ENCODE measurements at regions not wholly inside any gene's neighbourhood (a gene's known extent, or its start where the extent isn't known, plus 50 kb on each side); places are given as distances from the start of the nearest gene placed in this dataset.

DNA sequence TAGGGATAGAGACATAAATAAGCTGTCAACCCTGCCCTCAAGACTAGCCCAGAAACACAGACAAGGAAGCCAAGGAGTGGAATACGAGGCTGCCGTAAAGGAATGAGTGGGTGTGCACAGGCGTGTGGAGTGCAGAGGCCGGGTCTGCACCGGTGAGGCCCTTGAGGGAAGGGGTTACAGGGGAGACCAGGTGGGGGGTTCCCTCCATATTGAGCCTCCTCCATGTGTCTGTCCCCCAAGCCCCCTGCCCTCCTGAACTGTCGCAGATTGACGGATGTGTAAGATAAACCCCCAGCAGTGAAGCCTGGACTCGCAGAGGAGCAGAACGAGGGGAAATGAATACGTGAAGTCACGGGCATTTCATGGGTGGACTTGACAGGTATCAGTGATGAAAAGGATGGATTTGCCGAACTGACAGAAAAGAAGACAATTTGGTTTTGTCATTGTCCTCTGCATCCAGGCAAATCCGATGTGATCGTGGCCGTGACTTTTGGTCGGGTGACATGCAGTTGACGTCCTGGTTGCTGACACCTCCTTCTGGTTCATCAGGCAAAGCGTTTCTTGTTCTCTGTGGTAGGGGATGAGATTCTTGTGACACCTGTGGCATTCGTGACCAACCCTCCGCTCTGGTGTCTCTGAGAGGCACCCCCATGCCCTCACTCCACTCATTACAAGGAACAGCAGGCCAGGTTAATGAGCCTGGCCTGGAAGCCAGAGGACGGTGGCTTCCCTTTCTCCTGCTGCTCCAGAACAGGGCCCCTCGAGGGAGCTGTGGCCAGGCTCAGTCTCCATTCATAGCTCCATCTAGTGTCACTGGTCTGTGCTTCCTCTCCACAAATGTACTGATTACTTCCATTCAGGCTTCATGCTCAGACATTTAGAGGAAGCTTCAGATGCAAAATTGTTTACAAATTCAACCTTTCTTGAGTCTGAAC, 223.1 kb upstream of the B3GAT1 start:
- no peak for DNase-seq (ENCODE audit: unreplicated experiment)
- ChIA-PET CTCF (interaction anchor here (0.6 to 0.8 kb wide), 2 partner anchors 307 to 346 kb away, joined by 3 read pairs; no protein-coding TSS in a partner anchor), POLR2A (no interaction called here)
- Mint-ChIP-seq H3K27me3 (ENCODE audit: insufficient read depth, unreplicated experiment) (peaks cover 11% of the 10 kb centered on the region), H3K4me3 (ENCODE audit: unreplicated experiment) (no peak overlapping the region), H3K27ac (ENCODE audit: low read depth, unreplicated experiment) (no peak overlapping the region), H3K4me1 (ENCODE audit: insufficient read depth, unreplicated experiment) (no peaks in the 10 kb centered on the region), H3K36me3 (ENCODE audit: insufficient read depth, unreplicated experiment) (no peaks in the 10 kb centered on the region), H3K9me3 (ENCODE audit: unreplicated experiment) (peaks cover 32% of the 10 kb centered on the region)
- TF ChIP-seq, protein P1, sequence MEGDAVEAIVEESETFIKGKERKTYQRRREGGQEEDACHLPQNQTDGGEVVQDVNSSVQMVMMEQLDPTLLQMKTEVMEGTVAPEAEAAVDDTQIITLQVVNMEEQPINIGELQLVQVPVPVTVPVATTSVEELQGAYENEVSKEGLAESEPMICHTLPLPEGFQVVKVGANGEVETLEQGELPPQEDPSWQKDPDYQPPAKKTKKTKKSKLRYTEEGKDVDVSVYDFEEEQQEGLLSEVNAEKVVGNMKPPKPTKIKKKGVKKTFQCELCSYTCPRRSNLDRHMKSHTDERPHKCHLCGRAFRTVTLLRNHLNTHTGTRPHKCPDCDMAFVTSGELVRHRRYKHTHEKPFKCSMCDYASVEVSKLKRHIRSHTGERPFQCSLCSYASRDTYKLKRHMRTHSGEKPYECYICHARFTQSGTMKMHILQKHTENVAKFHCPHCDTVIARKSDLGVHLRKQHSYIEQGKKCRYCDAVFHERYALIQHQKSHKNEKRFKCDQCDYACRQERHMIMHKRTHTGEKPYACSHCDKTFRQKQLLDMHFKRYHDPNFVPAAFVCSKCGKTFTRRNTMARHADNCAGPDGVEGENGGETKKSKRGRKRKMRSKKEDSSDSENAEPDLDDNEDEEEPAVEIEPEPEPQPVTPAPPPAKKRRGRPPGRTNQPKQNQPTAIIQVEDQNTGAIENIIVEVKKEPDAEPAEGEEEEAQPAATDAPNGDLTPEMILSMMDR (IDR thresholded peaks at IDR 0.05; ENCODE audit: unreplicated experiment) = no peak
- BruUV-seq (replicated peaks) = no TSS peak
- intact Hi-C loops (cut with micrococcal nuclease) = no loop called here

DNA sequence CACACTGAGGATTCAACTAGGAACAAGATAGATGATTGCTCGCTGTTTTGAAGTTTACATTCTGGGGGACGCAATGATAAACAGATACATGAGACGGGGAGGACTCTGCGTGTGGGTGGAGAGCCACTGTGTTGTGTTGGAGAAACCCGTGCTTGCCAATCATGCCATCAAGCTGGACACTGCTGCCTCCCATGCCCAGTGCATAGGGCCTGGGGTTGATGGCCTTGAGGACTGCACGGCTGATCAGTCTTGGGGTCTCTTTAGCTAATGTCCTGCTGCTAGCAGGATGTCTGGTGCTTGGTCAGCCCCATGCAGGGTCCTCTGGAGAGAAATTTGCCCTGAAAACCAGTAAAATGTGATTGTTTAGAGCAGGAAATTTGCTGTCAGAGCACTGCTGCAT, 221.2 kb upstream of the B3GAT1 start:
- ChIA-PET POLR2A (no interaction called here), CTCF (no interaction called here)
- no peak overlapping the region for H3K27ac Mint-ChIP-seq (ENCODE audit: low read depth, unreplicated experiment)
- H3K36me3 Mint-ChIP-seq (ENCODE audit: insufficient read depth, unreplicated experiment) = no peaks in the 10 kb centered on the region
- peaks cover 11% of the 10 kb centered on the region for H3K27me3 Mint-ChIP-seq (ENCODE audit: insufficient read depth, unreplicated experiment)
- no TSS peak for BruUV-seq (replicated peaks)
- H3K9me3 Mint-ChIP-seq (ENCODE audit: unreplicated experiment) = peaks cover 20% of the 10 kb centered on the region
- no peak overlapping the region for H3K4me3 Mint-ChIP-seq (ENCODE audit: unreplicated experiment)
- DNase-seq (ENCODE audit: unreplicated experiment) = no peak
- intact Hi-C loops (cut with micrococcal nuclease) = no loop called here
- H3K4me1 Mint-ChIP-seq (ENCODE audit: insufficient read depth, unreplicated experiment) = no peaks in the 10 kb centered on the region
- TF ChIP-seq, protein P1 (IDR thresholded peaks at IDR 0.05; ENCODE audit: unreplicated experiment) = no peak

DNA sequence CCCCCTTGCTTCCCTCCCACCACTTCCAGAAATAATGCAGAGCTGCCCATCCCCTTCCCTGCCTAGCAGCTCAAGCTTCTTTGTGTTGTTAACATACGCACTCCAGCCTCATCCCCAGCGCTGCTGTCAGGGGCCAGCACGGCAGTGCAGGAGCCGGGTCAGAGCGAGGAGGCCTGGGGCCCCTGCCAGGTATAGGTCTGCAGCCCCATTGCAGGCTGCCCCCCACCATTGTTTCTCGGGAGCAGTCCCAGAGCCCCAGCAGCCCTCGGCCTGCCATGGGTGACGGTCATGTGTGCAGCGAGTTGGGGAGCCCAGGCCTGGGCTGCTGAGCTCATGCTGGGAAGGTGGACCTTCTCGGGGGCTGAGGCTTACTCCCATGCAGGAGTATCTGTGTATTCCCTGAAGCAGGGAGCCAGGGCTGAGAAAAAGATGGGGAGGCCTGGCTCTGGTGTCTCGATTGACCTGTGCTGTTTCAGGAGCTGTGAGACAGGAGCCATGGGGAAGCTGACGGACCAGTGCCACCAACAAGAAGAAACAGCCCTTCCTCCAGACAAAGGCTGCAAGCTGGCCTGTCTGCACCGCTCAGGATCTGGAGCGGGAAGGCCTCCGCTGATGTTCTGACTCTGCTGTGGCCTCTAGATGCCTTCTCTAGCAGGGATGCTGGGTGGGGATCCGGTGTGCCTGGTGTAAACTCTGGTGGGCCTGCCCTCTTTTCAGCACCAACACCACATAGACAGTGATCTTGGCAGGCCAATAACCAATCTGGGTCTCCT, 220.5 kb upstream of the B3GAT1 start:
- Mint-ChIP-seq H3K9me3 (ENCODE audit: unreplicated experiment) (peaks cover 16% of the 10 kb centered on the region), H3K4me3 (ENCODE audit: unreplicated experiment) (no peak overlapping the region), H3K27ac (ENCODE audit: low read depth, unreplicated experiment) (no peak overlapping the region), H3K4me1 (ENCODE audit: insufficient read depth, unreplicated experiment) (no peaks in the 10 kb centered on the region), H3K36me3 (ENCODE audit: insufficient read depth, unreplicated experiment) (no peaks in the 10 kb centered on the region), H3K27me3 (ENCODE audit: insufficient read depth, unreplicated experiment) (peaks cover 11% of the 10 kb centered on the region)
- TF ChIP-seq, protein P1 (IDR thresholded peaks at IDR 0.05; ENCODE audit: unreplicated experiment) = no peak
- POLR2A ChIA-PET = no interaction called here
- intact Hi-C loops (cut with micrococcal nuclease) = no loop called here
- no TSS peak for BruUV-seq (replicated peaks)
- no peak for DNase-seq (ENCODE audit: unreplicated experiment)
- CTCF ChIA-PET = interaction anchor here (0.5 to 0.6 kb wide), 2 partner anchors 10 to 44 kb away, joined by 3 to 4 read pairs; no protein-coding TSS in a partner anchor

DNA sequence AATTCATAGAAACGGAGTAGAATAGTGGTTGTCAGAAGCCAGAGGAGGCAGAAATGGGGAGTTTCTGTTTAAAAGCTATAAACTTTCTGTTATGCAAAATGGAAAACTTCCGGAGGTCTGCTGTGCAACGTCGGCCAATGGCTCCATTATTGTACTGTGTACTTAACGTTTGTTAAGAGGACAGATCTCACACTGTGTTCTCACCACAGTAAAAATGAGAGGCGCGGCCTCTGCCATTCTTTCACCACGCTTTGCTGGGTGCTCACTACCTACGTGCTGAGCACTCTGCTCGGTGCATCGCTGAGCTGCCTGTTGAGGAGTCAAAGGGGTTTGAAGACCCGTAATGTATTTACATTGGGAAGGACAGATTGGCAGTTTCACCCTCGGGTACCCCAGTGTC, 218.8 kb upstream of the B3GAT1 start:
- H3K4me1 Mint-ChIP-seq (ENCODE audit: insufficient read depth, unreplicated experiment) = no peaks in the 10 kb centered on the region
- no peak overlapping the region for H3K4me3 Mint-ChIP-seq (ENCODE audit: unreplicated experiment)
- DNase-seq (ENCODE audit: unreplicated experiment) = no peak
- no peaks in the 10 kb centered on the region for H3K36me3 Mint-ChIP-seq (ENCODE audit: insufficient read depth, unreplicated experiment)
- POLR2A ChIA-PET = no interaction called here
- H3K27me3 Mint-ChIP-seq (ENCODE audit: insufficient read depth, unreplicated experiment) = peaks cover 5% of the 10 kb centered on the region
- intact Hi-C loops (cut with micrococcal nuclease) = no loop called here
- TF ChIP-seq, protein P1 (IDR thresholded peaks at IDR 0.05; ENCODE audit: unreplicated experiment) = no peak
- BruUV-seq (replicated peaks) = no TSS peak
- H3K9me3 Mint-ChIP-seq (ENCODE audit: unreplicated experiment) = peaks cover 4% of the 10 kb centered on the region
- CTCF ChIA-PET = no interaction called here
- no peak overlapping the region for H3K27ac Mint-ChIP-seq (ENCODE audit: low read depth, unreplicated experiment)

All from MCF 10A (cell line).